SK-N-MC (cell line): ENCODE measurements at regions not wholly inside any gene's neighbourhood (a gene's known extent, or its start where the extent isn't known, plus 50 kb on each side); places are given as distances from the start of the nearest gene placed in this dataset.

Source experiments
- DNase-seq: peaks from one replicate; pipeline ENCODE4 v3.0.0-alpha.2; 2011; ENCODE audit warnings: low read depth, low spot score
- H3K27ac ChIP-seq: fragments of 200-600 bp; sonication (generic); 2 replicates; pipeline ENCODE4 v1.5.1; 2016; ENCODE audit warnings: mixed run types
- H3K36me3 ChIP-seq: fragments of 200-600 bp; sonication (generic); 2 replicates; pipeline ENCODE4 v1.6.1; 2017; ENCODE audit warnings: antibody characterized with exemption, low read length, mixed read lengths; ENCODE audit not compliant: insufficient read depth
- H3K4me3 ChIP-seq: fragments of 200-600 bp; sonication (generic); 2 replicates; pipeline ENCODE4 v1.5.1; 2016
- H3K9ac ChIP-seq: fragments of 200-600 bp; sonication (generic); 2 replicates; pipeline ENCODE4 v1.8.0; 2017; ENCODE audit warnings: mixed run types, mixed read lengths; ENCODE audit not compliant: insufficient read length
- H3K9me3 ChIP-seq: fragments of 200-600 bp; sonication (generic); 2 replicates; pipeline ENCODE4 v1.6.1; 2017; ENCODE audit warnings: low read depth, mild to moderate bottlenecking, antibody characterized with exemption, low read length, moderate library complexity, mixed read lengths
- EZH2 ChIP-seq: fragments of 200-600 bp; sonication (generic); IDR thresholded peaks from one replicate; pipeline ENCODE4 v1.6.1; 2017; ENCODE audit warnings: antibody characterized with exemption
- FOXP2 ChIP-seq: optimal IDR thresholded peaks from 2 replicates; pipeline ENCODE3; 2011; ENCODE audit warnings: mild to moderate bottlenecking, moderate library complexity; ENCODE audit not compliant: insufficient read depth; ENCODE audit errors: extremely low read length, control extremely low read depth
- POLR2AphosphoS5 ChIP-seq: IDR thresholded peaks from 2 replicates; pipeline ENCODE4 v1.6.1; 2012; ENCODE audit warnings: mild to moderate bottlenecking, low read depth, low read length, borderline replicate concordance

DNA sequence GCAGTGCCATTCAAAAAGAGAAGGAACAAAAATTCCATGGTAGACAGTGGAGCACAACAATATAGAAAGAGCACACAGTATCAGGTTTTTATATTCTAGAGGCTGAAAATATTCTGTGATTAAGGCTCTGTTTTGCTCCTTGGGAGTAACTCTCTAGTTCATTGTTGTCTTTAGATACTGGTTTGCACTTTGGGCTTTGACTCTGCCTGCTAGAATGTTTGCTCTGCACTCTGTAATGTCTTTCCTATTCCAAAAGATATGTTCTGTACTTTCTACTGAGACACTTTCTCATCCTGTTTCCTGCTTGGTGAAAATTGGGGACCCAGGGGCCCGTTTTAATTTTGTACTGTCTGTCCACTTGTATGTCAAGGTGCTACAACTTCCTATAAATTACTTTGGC, 564.7 kb downstream of the BMP2 start:
- DNase-seq: no peak
- no peak overlapping the region for H3K27ac ChIP-seq
- H3K9ac ChIP-seq: no peak overlapping the region
- no peak for TF ChIP-seq EZH2
- no peak for TF ChIP-seq POLR2AphosphoS5
- TF ChIP-seq FOXP2: no peak
- H3K4me3 ChIP-seq: no peak overlapping the region
- no peaks in the 10 kb centered on the region for H3K36me3 ChIP-seq
- no peaks in the 10 kb centered on the region for H3K9me3 ChIP-seq

DNA sequence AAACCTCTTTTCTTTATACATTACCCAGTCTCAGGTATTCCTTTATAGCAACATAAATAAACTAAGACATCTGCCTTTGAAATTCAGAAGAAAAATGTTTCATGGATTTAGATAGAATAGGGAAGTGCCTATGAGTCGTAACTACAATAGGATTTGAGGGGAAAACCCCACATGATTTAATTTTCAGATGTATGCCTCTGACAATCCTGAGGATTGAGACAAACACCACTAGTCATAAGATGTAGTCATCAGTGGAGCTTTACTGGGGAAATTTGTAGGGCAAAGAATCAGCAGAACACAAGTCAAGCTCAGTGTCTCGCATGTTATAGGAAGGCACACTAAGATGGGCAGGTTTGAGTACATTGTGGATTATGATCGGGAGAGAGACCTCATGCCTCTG, 566.4 kb downstream of the BMP2 start:
- Histone ChIP-seq H3K4me3 (no peak overlapping the region), H3K9me3 (no peaks in the 10 kb centered on the region), H3K9ac (no peak overlapping the region), H3K36me3 (no peaks in the 10 kb centered on the region), H3K27ac (no peak overlapping the region)
- no peak for TF ChIP-seq FOXP2
- no peak for TF ChIP-seq EZH2
- TF ChIP-seq POLR2AphosphoS5: no peak
- no peak for DNase-seq

DNA sequence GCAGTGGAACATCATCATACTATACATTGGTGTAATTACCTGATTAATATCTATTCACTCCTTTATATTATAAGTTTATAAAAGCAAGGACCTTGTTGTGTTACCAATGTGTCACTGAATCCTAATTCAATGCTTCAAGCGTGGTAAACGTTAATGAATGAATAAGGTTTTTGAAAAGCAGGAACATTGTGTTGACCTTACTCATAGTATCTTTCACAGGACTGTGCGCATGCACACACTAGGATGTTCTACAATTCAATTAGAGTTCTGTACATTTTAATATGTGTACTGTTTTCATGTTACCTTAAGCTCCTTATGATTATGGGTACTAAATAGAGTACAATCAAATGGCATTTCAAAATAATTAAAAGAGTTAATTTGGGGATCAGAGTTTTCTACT, 578.5 kb downstream of the BMP2 start:
- Histone ChIP-seq H3K36me3 (no peaks in the 10 kb centered on the region), H3K9me3 (no peaks in the 10 kb centered on the region), H3K4me3 (no peak overlapping the region), H3K27ac (no peak overlapping the region), H3K9ac (no peak overlapping the region)
- TF ChIP-seq EZH2 (no peak), FOXP2 (no peak), POLR2AphosphoS5 (no peak)
- no peak for DNase-seq

DNA sequence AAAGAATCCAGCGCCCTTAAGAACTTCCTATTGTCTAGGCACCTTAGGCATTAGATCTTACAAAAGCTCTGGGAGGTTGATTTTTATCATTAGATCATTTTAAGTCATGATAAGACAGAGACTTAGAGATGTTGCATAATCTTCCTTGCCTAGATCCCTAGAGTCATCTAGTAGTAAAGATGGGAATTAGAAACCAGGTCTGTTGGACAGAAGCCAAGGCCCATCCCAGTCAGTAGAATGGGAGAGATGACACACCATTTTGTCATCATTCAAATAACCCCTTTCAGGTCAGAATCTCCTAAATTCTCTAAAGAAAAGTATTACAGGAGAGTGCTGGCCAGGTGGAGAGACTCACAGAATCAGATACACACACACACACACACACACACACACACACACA, 579.1 kb downstream of the BMP2 start:
- H3K9me3 ChIP-seq: no peaks in the 10 kb centered on the region
- H3K36me3 ChIP-seq: no peaks in the 10 kb centered on the region
- no peak overlapping the region for H3K4me3 ChIP-seq
- no peak for TF ChIP-seq EZH2
- no peak for TF ChIP-seq POLR2AphosphoS5
- no peak for TF ChIP-seq FOXP2
- no peak overlapping the region for H3K27ac ChIP-seq
- DNase-seq: no peak
- H3K9ac ChIP-seq: no peak overlapping the region

DNA sequence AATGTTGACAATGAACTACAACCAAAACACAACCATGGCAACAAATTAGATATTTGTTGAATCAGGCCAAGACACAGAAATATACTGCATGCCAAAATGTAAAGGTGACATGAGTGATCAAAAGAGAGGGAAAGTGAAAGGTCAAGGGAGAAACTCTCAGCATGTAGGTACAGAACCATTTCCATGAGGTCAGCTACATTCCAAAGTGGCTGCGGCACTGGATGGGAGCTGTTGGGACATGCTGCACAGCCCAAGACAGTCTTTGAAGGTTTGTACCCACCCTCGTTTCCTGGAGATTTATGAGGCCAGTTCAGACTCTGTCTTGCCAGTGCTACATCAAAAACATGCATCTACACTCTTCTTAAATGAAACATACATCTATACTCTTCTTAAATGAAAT, 579.9 kb downstream of the BMP2 start:
- no peak for DNase-seq
- Histone ChIP-seq H3K27ac (no peak overlapping the region), H3K9me3 (no peaks in the 10 kb centered on the region), H3K4me3 (no peak overlapping the region), H3K9ac (no peak overlapping the region), H3K36me3 (no peaks in the 10 kb centered on the region)
- no peak for TF ChIP-seq EZH2
- no peak for TF ChIP-seq POLR2AphosphoS5
- TF ChIP-seq FOXP2: no peak

DNA sequence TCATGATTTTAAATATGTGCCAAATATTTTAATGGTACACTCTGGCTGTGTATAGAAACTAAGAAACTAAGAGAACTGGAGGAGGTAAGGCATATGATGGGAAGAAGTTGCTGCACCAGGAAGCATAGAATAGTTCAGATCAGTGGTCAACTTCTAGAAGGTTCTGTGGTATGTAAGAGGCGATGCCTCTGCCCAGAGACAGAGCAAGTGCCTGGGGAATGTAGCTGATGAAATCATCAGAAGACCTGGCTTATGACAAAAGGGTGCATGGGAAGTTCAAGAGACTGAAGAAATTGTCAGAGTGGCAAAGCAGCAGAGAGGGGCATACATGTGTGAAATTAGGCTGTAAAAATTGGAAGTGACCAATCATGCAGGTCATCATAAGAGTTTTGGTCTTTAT, 580.8 kb downstream of the BMP2 start:
- Histone ChIP-seq H3K4me3 (no peak overlapping the region), H3K9ac (no peak overlapping the region), H3K36me3 (no peaks in the 10 kb centered on the region), H3K9me3 (no peaks in the 10 kb centered on the region), H3K27ac (no peak overlapping the region)
- no peak for DNase-seq
- TF ChIP-seq FOXP2 (no peak), POLR2AphosphoS5 (no peak), EZH2 (no peak)

DNA sequence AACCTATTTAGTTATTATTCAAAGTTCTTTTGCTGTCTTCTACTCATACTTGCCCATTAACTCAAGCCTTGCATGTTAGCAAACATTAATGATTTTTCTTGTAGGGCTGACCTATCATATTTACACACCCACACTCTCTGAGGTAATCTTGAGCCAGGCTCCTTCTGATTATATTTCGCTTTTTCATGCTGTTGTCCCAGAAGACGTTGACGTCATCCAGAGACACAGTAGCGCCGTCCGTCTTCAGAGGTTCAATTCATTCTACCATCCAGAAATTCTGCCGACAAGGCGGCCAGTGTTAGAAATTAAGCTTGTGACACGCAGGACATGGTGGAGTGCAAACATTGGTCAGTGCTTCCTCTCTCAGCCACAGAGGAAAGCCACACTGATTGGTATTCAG, 584.7 kb downstream of the BMP2 start:
- TF ChIP-seq EZH2: no peak
- no peak for TF ChIP-seq FOXP2
- no peak for TF ChIP-seq POLR2AphosphoS5
- H3K9me3 ChIP-seq: no peaks in the 10 kb centered on the region
- no peak for DNase-seq
- H3K9ac ChIP-seq: no peak overlapping the region
- no peak overlapping the region for H3K27ac ChIP-seq
- H3K4me3 ChIP-seq: no peak overlapping the region
- H3K36me3 ChIP-seq: no peaks in the 10 kb centered on the region

DNA sequence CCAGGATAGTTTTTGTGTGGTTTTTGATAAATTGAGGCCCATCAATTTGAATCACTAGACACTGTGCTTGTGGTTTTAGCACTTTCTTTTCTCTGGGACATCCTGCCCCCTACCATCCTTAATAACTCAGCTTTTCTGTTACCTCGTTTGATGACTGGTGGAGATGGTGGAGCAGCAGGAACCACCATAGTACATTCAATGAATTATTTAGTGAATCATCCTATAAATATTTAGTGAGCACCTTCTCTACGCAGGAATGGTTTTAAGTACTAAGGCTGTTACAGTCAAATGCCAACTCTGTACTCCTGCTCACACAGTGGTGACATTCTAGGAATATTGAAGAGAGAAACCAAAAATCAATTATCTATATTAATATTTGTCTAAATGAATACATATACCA, 585.2 kb downstream of the HAO1 start:
- H3K36me3 ChIP-seq: no peaks in the 10 kb centered on the region
- no peak for DNase-seq
- H3K9ac ChIP-seq: no peak overlapping the region
- TF ChIP-seq EZH2 (no peak), POLR2AphosphoS5 (no peak), FOXP2 (no peak)
- no peaks in the 10 kb centered on the region for H3K9me3 ChIP-seq
- H3K4me3 ChIP-seq: no peak overlapping the region
- no peak overlapping the region for H3K27ac ChIP-seq

DNA sequence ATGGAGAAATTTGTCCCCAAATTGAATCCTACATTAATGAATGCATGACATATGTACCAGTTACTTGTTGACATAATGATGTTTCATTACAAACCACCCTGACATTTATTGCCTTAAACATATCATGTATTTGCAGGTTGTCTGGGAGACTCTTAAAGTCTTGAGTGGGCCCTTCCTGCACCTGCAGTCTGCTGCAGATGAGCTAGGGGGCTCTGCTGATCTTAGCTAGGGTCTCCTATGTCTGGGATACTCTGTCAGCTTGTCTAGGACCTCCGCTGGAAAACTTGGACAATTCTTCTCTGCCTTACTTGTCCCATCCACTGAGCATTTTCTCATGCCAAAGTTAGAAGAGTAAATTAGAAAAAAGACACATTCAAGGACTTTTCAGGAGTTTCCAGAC, 581.6 kb downstream of the HAO1 start:
- TF ChIP-seq FOXP2: no peak
- no peak for TF ChIP-seq POLR2AphosphoS5
- TF ChIP-seq EZH2: no peak
- no peak overlapping the region for H3K27ac ChIP-seq
- no peak overlapping the region for H3K4me3 ChIP-seq
- no peak for DNase-seq
- no peak overlapping the region for H3K9ac ChIP-seq
- no peaks in the 10 kb centered on the region for H3K9me3 ChIP-seq
- H3K36me3 ChIP-seq: no peaks in the 10 kb centered on the region

DNA sequence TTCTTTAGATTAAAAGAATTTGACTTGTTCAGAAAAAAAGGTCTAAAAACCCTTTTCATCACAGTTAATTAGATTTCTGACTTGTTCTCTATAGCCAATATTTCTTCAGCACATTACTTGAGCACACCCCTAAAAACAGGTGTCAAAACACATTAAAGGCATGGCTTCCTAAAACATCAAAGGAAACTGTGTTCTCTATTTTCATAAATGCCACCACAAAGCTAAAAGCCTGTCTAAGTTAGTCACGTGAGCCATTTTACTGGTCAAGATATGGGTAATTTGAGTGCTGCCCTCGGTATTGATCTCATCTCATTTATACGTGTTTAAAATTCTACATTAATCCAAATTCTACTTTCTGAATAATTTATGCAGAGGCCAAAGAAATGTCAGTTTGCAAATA, 580.5 kb downstream of the HAO1 start:
- no peak for TF ChIP-seq POLR2AphosphoS5
- TF ChIP-seq EZH2: no peak
- no peak for TF ChIP-seq FOXP2
- Histone ChIP-seq H3K36me3 (no peaks in the 10 kb centered on the region), H3K9ac (no peak overlapping the region), H3K9me3 (no peaks in the 10 kb centered on the region), H3K4me3 (no peak overlapping the region), H3K27ac (no peak overlapping the region)
- no peak for DNase-seq

DNA sequence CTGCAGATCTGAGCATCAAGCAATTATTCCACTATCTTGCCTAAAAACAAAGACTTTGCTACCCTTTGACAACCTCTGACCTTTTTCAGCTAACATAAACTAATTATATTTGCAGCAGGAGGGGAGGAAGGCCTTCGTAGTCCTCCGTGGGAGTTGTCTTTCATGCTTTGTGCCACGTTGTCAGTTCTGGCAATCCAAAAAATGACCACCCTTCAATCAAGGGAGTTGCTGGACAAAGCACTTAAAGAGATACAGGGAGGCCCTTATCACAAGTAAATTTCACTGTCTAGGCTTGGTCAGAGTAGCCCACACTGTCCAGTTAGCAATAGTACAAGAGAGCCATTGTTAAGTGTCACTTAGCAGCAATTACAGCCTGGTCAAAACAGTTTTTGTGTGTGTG, 578.9 kb downstream of the HAO1 start:
- Histone ChIP-seq H3K27ac (no peak overlapping the region), H3K9ac (no peak overlapping the region), H3K9me3 (no peaks in the 10 kb centered on the region), H3K4me3 (no peak overlapping the region), H3K36me3 (no peaks in the 10 kb centered on the region)
- no peak for TF ChIP-seq EZH2
- DNase-seq: no peak
